VCaP (cell line): ENCODE measurements at regions not wholly inside any gene's neighbourhood (a gene's known extent, or its start where the extent isn't known, plus 50 kb on each side); places are given as distances from the start of the nearest gene placed in this dataset.

Experiments
- H3K27ac ChIP-seq: fragments of 450-650 bp; 2 replicates; pipeline ENCODE4 v1.5.1; 2017
- CTCF ChIP-seq: fragments of 450-650 bp; conservative IDR thresholded peaks from 2 replicates; pipeline ENCODE4 v1.5.1; 2017; ENCODE audit warnings: mild to moderate bottlenecking, moderate library complexity

- no peak overlapping the region for H3K27ac ChIP-seq
- TF ChIP-seq CTCF = peak; percentile 33; the same call in 1 of the 2 replicates
Observed at GRCh38 chr2:207244971-207245925, 79.5 kb upstream of the KLF7 start.

GRCh38 chr2:207248702-207249377 lies 83.1 kb upstream of the KLF7 start:
- TF ChIP-seq CTCF = no peak
- H3K27ac ChIP-seq = no peak overlapping the region

GRCh38 chr2:207251022-207251421 lies 85.3 kb upstream of the KLF7 start:
- H3K27ac ChIP-seq = no peak overlapping the region
- TF ChIP-seq CTCF = no peak

GRCh38 chr2:207251573-207252192 lies 85.9 kb upstream of the KLF7 start:
- TF ChIP-seq CTCF = no peak
- H3K27ac ChIP-seq = no peak overlapping the region

- H3K27ac ChIP-seq = no peak overlapping the region
- TF ChIP-seq CTCF = no peak
Observed at GRCh38 chr2:207252416-207252815, 86.7 kb upstream of the KLF7 start.

- H3K27ac ChIP-seq = no peak overlapping the region
- TF ChIP-seq CTCF = no peak
Observed at GRCh38 chr2:207252979-207253645, 87.4 kb upstream of the KLF7 start.
